ENCODE measurements at regions not wholly inside any gene's neighbourhood (a gene's known extent, or its start where the extent isn't known, plus 50 kb on each side); places are given as distances from the start of the nearest gene placed in this dataset.
"Not testable (repeated sequence)": the region's sequence is repeated elsewhere in the genome, so short reads cannot be mapped to it uniquely, and the experiment has no call there.

- no peak for DNase-seq
- no peaks in the 10 kb centered on the region for H3K27me3 ChIP-seq (ENCODE audit: control insufficient read depth in 3 of 3, insufficient read depth in 3 of 3, low read length in 2 of 3)
- no peak overlapping the region for H3K4me3 ChIP-seq
- TF ChIP-seq CTCF (IDR thresholded peaks at IDR 0.05; ENCODE audit: control extremely low read depth, extremely low read depth): no peak
- no peaks in the 10 kb centered on the region for H3K36me3 ChIP-seq (ENCODE audit: control insufficient read depth in 4 of 4, insufficient read depth in 4 of 4, low read length in 4 of 4)
- H3K9me3 ChIP-seq (ENCODE audit: control insufficient read depth in 4 of 4, insufficient read depth in 3 of 4, low read length in 3 of 4): peaks cover 0 to 3% (median 0%) of the 10 kb centered on the region in 4 donors
- no peak overlapping the region for H3K27ac ChIP-seq (ENCODE audit: low read depth in 1 of 2, low read length in 1 of 2)
- no peak for ATAC-seq (ENCODE audit: insufficient read depth, low FRiP score)
- no peak overlapping the region for H3K9ac ChIP-seq (ENCODE audit: insufficient read depth in 1 of 2, low read length in 2 of 2)
- WGBS, 2 donors: 72 to 79% methylated on average over 2 of the region's 2 CpGs
- peaks cover 0 to 2% (median 0%) of the 10 kb centered on the region in 5 donors for H3K4me1 ChIP-seq (ENCODE audit: control insufficient read depth in 5 of 5, insufficient read depth in 5 of 5, low read length in 5 of 5)
Observed at GRCh38 chr10:105734479-105734878, 1093.4 kb downstream of the SORCS3 start.

GRCh38 chr10:105733924-105734323 lies 1092.8 kb downstream of the SORCS3 start:
- TF ChIP-seq CTCF (IDR thresholded peaks at IDR 0.05; ENCODE audit: control extremely low read depth, extremely low read depth): no peak
- DNase-seq: no peak
- peaks cover 0 to 2% (median 0%) of the 10 kb centered on the region in 5 donors for H3K4me1 ChIP-seq (ENCODE audit: control insufficient read depth in 5 of 5, insufficient read depth in 5 of 5, low read length in 5 of 5)
- no peak overlapping the region for H3K4me3 ChIP-seq
- H3K9ac ChIP-seq (ENCODE audit: insufficient read depth in 1 of 2, low read length in 2 of 2): no peak overlapping the region
- no peak for ATAC-seq (ENCODE audit: insufficient read depth, low FRiP score)
- H3K9me3 ChIP-seq (ENCODE audit: control insufficient read depth in 4 of 4, insufficient read depth in 3 of 4, low read length in 3 of 4): peaks cover 0 to 4% (median 0%) of the 10 kb centered on the region in 4 donors
- no peaks in the 10 kb centered on the region for H3K27me3 ChIP-seq (ENCODE audit: control insufficient read depth in 3 of 3, insufficient read depth in 3 of 3, low read length in 2 of 3)
- H3K27ac ChIP-seq (ENCODE audit: low read depth in 1 of 2, low read length in 1 of 2): no peak overlapping the region
- no peaks in the 10 kb centered on the region for H3K36me3 ChIP-seq (ENCODE audit: control insufficient read depth in 4 of 4, insufficient read depth in 4 of 4, low read length in 4 of 4)

GRCh38 chr10:105729428-105729827 lies 1088.3 kb downstream of the SORCS3 start:
- 49 to 55% methylated on average over 1 of the region's 1 CpG for WGBS, 2 donors
- H3K27me3 ChIP-seq (ENCODE audit: control insufficient read depth in 3 of 3, insufficient read depth in 3 of 3, low read length in 2 of 3): no peaks in the 10 kb centered on the region
- H3K4me1 ChIP-seq (ENCODE audit: control insufficient read depth in 5 of 5, insufficient read depth in 5 of 5, low read length in 5 of 5): peaks cover 0 to 2% (median 0%) of the 10 kb centered on the region in 5 donors
- peaks cover 0 to 4% (median 0%) of the 10 kb centered on the region in 4 donors for H3K9me3 ChIP-seq (ENCODE audit: control insufficient read depth in 4 of 4, insufficient read depth in 3 of 4, low read length in 3 of 4)
- H3K4me3 ChIP-seq: no peak overlapping the region
- ATAC-seq (ENCODE audit: insufficient read depth, low FRiP score) (no peak), DNase-seq (no peak)
- no peaks in the 10 kb centered on the region for H3K36me3 ChIP-seq (ENCODE audit: control insufficient read depth in 4 of 4, insufficient read depth in 4 of 4, low read length in 4 of 4)
- TF ChIP-seq CTCF (IDR thresholded peaks at IDR 0.05; ENCODE audit: control extremely low read depth, extremely low read depth): no peak
- H3K9ac ChIP-seq (ENCODE audit: insufficient read depth in 1 of 2, low read length in 2 of 2): no peak overlapping the region
- no peak overlapping the region for H3K27ac ChIP-seq (ENCODE audit: low read depth in 1 of 2, low read length in 1 of 2)

- not testable (repeated sequence) for DNase-seq; H3K9me3 ChIP-seq (ENCODE audit: control insufficient read depth in 4 of 4, insufficient read depth in 3 of 4, low read length in 3 of 4); ATAC-seq (ENCODE audit: insufficient read depth, low FRiP score); H3K4me3 ChIP-seq; H3K9ac ChIP-seq (ENCODE audit: insufficient read depth in 1 of 2, low read length in 2 of 2); H3K4me1 ChIP-seq (ENCODE audit: control insufficient read depth in 5 of 5, insufficient read depth in 5 of 5, low read length in 5 of 5); H3K36me3 ChIP-seq (ENCODE audit: control insufficient read depth in 4 of 4, insufficient read depth in 4 of 4, low read length in 4 of 4); H3K27ac ChIP-seq (ENCODE audit: low read depth in 1 of 2, low read length in 1 of 2); H3K27me3 ChIP-seq (ENCODE audit: control insufficient read depth in 3 of 3, insufficient read depth in 3 of 3, low read length in 2 of 3)
- 58 to 66% methylated on average over 2 of the region's 2 CpGs for WGBS, 2 donors
Observed at GRCh38 chr10:105727586-105727985, 1086.5 kb downstream of the SORCS3 start.

All from lung (tissue), 11 donors.